H9 (cell line): ENCODE measurements at regions not wholly inside any gene's neighbourhood (a gene's known extent, or its start where the extent isn't known, plus 50 kb on each side); places are given as distances from the start of the nearest gene placed in this dataset.

Experiments
- DNase-seq: peaks from one replicate; pipeline ENCODE4 v3.0.0-alpha.2; 2017
- H2AFZ ChIP-seq: one replicate; pipeline ENCODE4 v1.6.1; 2013; ENCODE audit warnings: mild to moderate bottlenecking, low read length, control low read depth, moderate library complexity
- H2AK5ac ChIP-seq: 2 replicates; pipeline ENCODE4 v1.6.1; 2013; ENCODE audit warnings: low read length, control low read depth, mixed read lengths; ENCODE audit not compliant: insufficient read length
- H2BK120ac ChIP-seq: one replicate; pipeline ENCODE4 v1.6.1; 2013; ENCODE audit warnings: low read depth, mild to moderate bottlenecking, low read length, control low read depth, inconsistent platforms; ENCODE audit not compliant: poor library complexity, severe bottlenecking
- H2BK12ac ChIP-seq: 2 replicates; pipeline ENCODE4 v1.6.1; 2013; ENCODE audit warnings: low read length, control low read depth, mixed read lengths, low read depth; ENCODE audit not compliant: insufficient read length
- H2BK15ac ChIP-seq: 2 replicates; pipeline ENCODE4 v1.6.1; 2013; ENCODE audit warnings: low read depth, low read length, control low read depth
- H2BK20ac ChIP-seq: one replicate; pipeline ENCODE4 v1.6.1; 2013; ENCODE audit warnings: low read depth, mild to moderate bottlenecking, low read length, control low read depth, inconsistent platforms; ENCODE audit not compliant: poor library complexity, severe bottlenecking
- H2BK5ac ChIP-seq: 2 replicates; pipeline ENCODE4 v1.6.1; 2013; ENCODE audit warnings: low read length, control low read depth, mixed read lengths; ENCODE audit not compliant: insufficient read length
- H3K14ac ChIP-seq: 2 replicates; pipeline ENCODE4 v1.6.1; 2013; ENCODE audit warnings: low read length, control low read depth; ENCODE audit not compliant: insufficient read depth
- H3K18ac ChIP-seq: 2 replicates; pipeline ENCODE4 v1.6.1; 2013; ENCODE audit warnings: low read depth, mild to moderate bottlenecking, mixed read lengths, low read length, control low read depth; ENCODE audit not compliant: insufficient read length
- H3K23ac ChIP-seq: 2 replicates; pipeline ENCODE4 v1.6.1; 2013; ENCODE audit warnings: low read length, control low read depth, mixed read lengths, low read depth; ENCODE audit not compliant: insufficient read length
- H3K23me2 ChIP-seq: 2 replicates; pipeline ENCODE4 v1.6.1; 2013; ENCODE audit warnings: low read depth, mild to moderate bottlenecking, mixed read lengths, low read length, control low read depth; ENCODE audit not compliant: insufficient read length, poor library complexity, severe bottlenecking
- H3K27ac ChIP-seq: 2 replicates; pipeline ENCODE4 v1.5.1; 2013; ENCODE audit warnings: low read length, control low read depth, mixed read lengths, low read depth; ENCODE audit not compliant: insufficient read length
- H3K27me3 ChIP-seq: 2 replicates; pipeline ENCODE4 v1.6.1; 2013; ENCODE audit warnings: low read length, control low read depth, inconsistent platforms; ENCODE audit not compliant: insufficient read depth
- H3K4ac ChIP-seq: 2 replicates; pipeline ENCODE4 v1.6.1; 2013; ENCODE audit warnings: low read depth, mild to moderate bottlenecking, control low read depth, inconsistent platforms, low read length, moderate library complexity
- H3K4me1 ChIP-seq: 2 replicates; pipeline ENCODE4 v1.6.1; 2013; ENCODE audit warnings: low read length, control low read depth, inconsistent platforms; ENCODE audit not compliant: insufficient read depth
- H3K4me2 ChIP-seq: 2 replicates; pipeline ENCODE4 v1.6.1; 2013; ENCODE audit warnings: low read length, control low read depth, mixed read lengths; ENCODE audit not compliant: insufficient read length, insufficient read depth
- H3K56ac ChIP-seq: 2 replicates; pipeline ENCODE4 v1.6.1; 2013; ENCODE audit warnings: low read depth, mild to moderate bottlenecking, mixed read lengths, low read length, control low read depth; ENCODE audit not compliant: insufficient read length
- H3K79me1 ChIP-seq: 2 replicates; pipeline ENCODE4 v1.6.1; 2013; ENCODE audit warnings: low read depth, mild to moderate bottlenecking, moderate library complexity, low read length, control low read depth, inconsistent platforms; ENCODE audit not compliant: insufficient read depth, poor library complexity, severe bottlenecking
- H3K79me2 ChIP-seq: 2 replicates; pipeline ENCODE4 v1.6.1; 2013; ENCODE audit warnings: low read length, control low read depth, inconsistent platforms; ENCODE audit not compliant: insufficient read depth
- H3K9ac ChIP-seq: 2 replicates; pipeline ENCODE4 v1.6.1; 2013; ENCODE audit warnings: low read length, control low read depth, mixed read lengths; ENCODE audit not compliant: insufficient read length; ENCODE audit errors: extremely low read depth
- H3K9me3 ChIP-seq: one replicate; pipeline ENCODE4 v1.6.1; 2013; ENCODE audit warnings: low read depth, low read length, inconsistent platforms; ENCODE audit not compliant: control insufficient read depth
- H3T11ph ChIP-seq: one replicate; pipeline ENCODE4 v1.6.1; 2013; ENCODE audit warnings: mild to moderate bottlenecking, low read length, control low read depth, inconsistent platforms
- H4K20me1 ChIP-seq: one replicate; pipeline ENCODE4 v1.6.1; 2013; ENCODE audit not compliant: control insufficient read depth, insufficient read length, insufficient read depth
- H4K5ac ChIP-seq: 2 replicates; pipeline ENCODE4 v1.6.1; 2013; ENCODE audit warnings: low read depth, mild to moderate bottlenecking, mixed read lengths, low read length, control low read depth; ENCODE audit not compliant: insufficient read length
- H4K8ac ChIP-seq: replicated peaks from 2 replicates; pipeline ENCODE4 v1.6.1; 2013; ENCODE audit warnings: low read length, control low read depth, mixed read lengths, low read depth; ENCODE audit not compliant: insufficient read length
- H4K91ac ChIP-seq: 2 replicates; pipeline ENCODE4 v1.6.1; 2013; ENCODE audit warnings: low read depth, mild to moderate bottlenecking, moderate library complexity, mixed read lengths, low read length, control low read depth; ENCODE audit not compliant: insufficient read length
- H3K27ac Mint-ChIP-seq, 3 experiments: 2 replicates in 2 of 3; 3 replicates in 1 of 3; pipeline ENCODE4 v1.8.0; 2020 to 2021; ENCODE audit warnings: mixed read lengths in 3 of 3, mild to moderate bottlenecking in 1 of 3, moderate library complexity in 1 of 3
- H3K27me3 Mint-ChIP-seq: 2 replicates; pipeline ENCODE4 v1.8.0; 2021; ENCODE audit warnings: low read depth, mild to moderate bottlenecking, moderate library complexity, mixed read lengths
- H3K36me3 Mint-ChIP-seq, 3 experiments: 2 replicates in 2 of 3; 3 replicates in 1 of 3; pipeline ENCODE4 v1.8.0; 2020 to 2021; ENCODE audit warnings: low read depth in 3 of 3, mixed read lengths in 3 of 3; ENCODE audit not compliant: insufficient read depth in 1 of 3
- H3K4me1 Mint-ChIP-seq, 2 experiments: 2 replicates each; pipeline ENCODE4 v1.8.0; 2020; ENCODE audit warnings: mixed read lengths in 2 of 2
- H3K4me3 Mint-ChIP-seq, 2 experiments: 2 replicates in 1 of 2; 3 replicates in 1 of 2; pipeline ENCODE4 v1.8.0; 2020 to 2021; ENCODE audit warnings: mild to moderate bottlenecking in 2 of 2, mixed read lengths in 2 of 2, moderate library complexity in 1 of 2
- H3K9me3 Mint-ChIP-seq, 2 experiments: 2 replicates in 1 of 2; 3 replicates in 1 of 2; pipeline ENCODE4 v1.8.0; 2020; ENCODE audit warnings: mild to moderate bottlenecking in 2 of 2, mixed read lengths in 2 of 2, moderate library complexity in 1 of 2
- TF ChIP-seq, protein P1 (sequence below): fragments of 200-600 bp; sonication (generic); conservative IDR thresholded peaks from 3 replicates; pipeline ENCODE4 v1.8.0; 2021; ENCODE audit warnings: antibody characterized with exemption, mild to moderate bottlenecking

DNA sequence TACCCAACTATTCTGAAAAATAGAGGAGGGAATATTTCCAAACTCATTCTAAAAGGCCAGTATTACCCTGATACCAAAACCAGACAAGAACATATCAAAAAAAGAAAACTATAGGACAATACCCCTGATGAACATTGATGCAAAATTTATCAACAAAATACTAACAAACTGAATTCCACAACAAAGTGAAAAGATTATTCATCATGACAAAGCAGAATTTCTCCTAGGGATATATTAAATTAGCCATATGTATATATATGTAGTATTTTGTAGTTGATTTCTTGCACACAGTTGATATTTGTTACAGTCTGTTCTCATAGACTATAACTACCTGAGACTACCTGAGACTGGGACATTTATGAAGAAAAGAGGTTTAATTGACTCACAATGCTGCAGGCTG is 495.0 kb upstream of the SPRY2 start:
- H3K27ac Mint-ChIP-seq, result no peak overlapping the region
- H3K27me3 Mint-ChIP-seq, result no peaks in the 10 kb centered on the region
- H3K9me3 Mint-ChIP-seq, result peaks cover 26 to 45% of the 10 kb centered on the region in 2 experiments
- no peak for DNase-seq
- Histone ChIP-seq H3K23ac (no peak overlapping the region), H3K4ac (no peak overlapping the region), H3K27ac (no peak overlapping the region), H2AFZ (no peak overlapping the region), H3K79me1 (no peaks in the 10 kb centered on the region), H3K9ac (no peak overlapping the region), H2BK120ac (no peak overlapping the region), H3K4me1 (peaks cover 5% of the 10 kb centered on the region; the same call in 1 of the 2 replicates), H3K14ac (no peak overlapping the region), H3K18ac (no peak overlapping the region), H3K56ac (no peak overlapping the region), H4K8ac (no peak overlapping the region), H3T11ph (no peak overlapping the region), H2BK15ac (no peak overlapping the region), H3K79me2 (no peaks in the 10 kb centered on the region), H3K23me2 (no peaks in the 10 kb centered on the region), H2BK20ac (no peak overlapping the region), H4K91ac (no peak overlapping the region), H3K4me2 (no peak overlapping the region), H2BK5ac (no peak overlapping the region), H4K20me1 (no peaks in the 10 kb centered on the region), H2AK5ac (no peak overlapping the region), H3K27me3 (no peaks in the 10 kb centered on the region), H3K9me3 (no peaks in the 10 kb centered on the region), H4K5ac (no peak overlapping the region), H2BK12ac (no peak overlapping the region)
- no peak overlapping the region for H3K4me3 Mint-ChIP-seq
- TF ChIP-seq, protein P1, sequence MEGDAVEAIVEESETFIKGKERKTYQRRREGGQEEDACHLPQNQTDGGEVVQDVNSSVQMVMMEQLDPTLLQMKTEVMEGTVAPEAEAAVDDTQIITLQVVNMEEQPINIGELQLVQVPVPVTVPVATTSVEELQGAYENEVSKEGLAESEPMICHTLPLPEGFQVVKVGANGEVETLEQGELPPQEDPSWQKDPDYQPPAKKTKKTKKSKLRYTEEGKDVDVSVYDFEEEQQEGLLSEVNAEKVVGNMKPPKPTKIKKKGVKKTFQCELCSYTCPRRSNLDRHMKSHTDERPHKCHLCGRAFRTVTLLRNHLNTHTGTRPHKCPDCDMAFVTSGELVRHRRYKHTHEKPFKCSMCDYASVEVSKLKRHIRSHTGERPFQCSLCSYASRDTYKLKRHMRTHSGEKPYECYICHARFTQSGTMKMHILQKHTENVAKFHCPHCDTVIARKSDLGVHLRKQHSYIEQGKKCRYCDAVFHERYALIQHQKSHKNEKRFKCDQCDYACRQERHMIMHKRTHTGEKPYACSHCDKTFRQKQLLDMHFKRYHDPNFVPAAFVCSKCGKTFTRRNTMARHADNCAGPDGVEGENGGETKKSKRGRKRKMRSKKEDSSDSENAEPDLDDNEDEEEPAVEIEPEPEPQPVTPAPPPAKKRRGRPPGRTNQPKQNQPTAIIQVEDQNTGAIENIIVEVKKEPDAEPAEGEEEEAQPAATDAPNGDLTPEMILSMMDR, result no peak
- peaks cover 14 to 36% (median 17%) of the 10 kb centered on the region in 3 experiments; a peak in 6 of 7 replicates for H3K36me3 Mint-ChIP-seq
- H3K4me1 Mint-ChIP-seq, result peaks cover 0 to 6% of the 10 kb centered on the region in 2 experiments; a peak in 2 of 4 replicates
